ENCODE measurements at regions not wholly inside any gene's neighbourhood (a gene's known extent, or its start where the extent isn't known, plus 50 kb on each side); places are given as distances from the start of the nearest gene placed in this dataset.
A peak's percentile ranks its signal among the peaks of the same experiment; 100 is the strongest.
"Not testable (repeated sequence)": the region's sequence is repeated elsewhere in the genome, so short reads cannot be mapped to it uniquely, and the experiment has no call there.

DNA sequence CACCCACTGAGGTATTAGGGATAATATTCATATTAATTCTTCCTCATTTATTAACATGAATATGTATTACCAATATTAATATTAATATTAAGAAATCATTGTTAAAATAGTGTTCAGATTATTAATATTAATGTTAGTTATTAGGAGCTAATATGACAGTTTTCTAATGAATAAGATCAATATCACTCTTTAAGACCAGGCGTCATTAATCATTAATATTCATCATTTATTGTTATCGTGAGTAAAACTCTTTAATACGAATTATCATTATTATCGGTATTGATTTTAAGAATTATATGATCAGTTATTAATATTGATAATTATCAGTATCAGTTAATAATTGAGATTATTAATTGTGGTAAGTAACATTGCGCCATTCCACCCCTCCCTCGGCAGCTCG is 101.0 kb upstream of the HMX1 start:
- DNase-seq: not testable (repeated sequence)

DNA sequence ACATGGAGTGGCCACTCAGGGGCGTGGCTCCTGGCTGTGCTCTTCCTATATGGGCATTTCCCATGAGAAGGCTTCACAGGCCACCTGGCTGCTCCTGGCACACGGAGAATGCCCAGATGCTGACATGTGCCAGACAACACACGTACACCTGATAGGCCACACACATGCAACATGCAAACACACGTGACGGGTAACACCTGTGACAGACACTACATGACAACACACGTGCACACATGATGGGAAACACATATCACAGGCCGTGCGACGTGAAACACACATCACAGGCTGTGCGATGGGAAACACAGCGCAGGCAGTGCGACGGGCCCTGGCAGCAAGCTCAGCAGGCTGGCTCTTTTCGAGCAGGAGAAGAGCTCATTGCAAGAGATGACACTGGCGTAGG is 94.3 kb upstream of the HMX1 start:
- not testable (repeated sequence) for DNase-seq

DNA sequence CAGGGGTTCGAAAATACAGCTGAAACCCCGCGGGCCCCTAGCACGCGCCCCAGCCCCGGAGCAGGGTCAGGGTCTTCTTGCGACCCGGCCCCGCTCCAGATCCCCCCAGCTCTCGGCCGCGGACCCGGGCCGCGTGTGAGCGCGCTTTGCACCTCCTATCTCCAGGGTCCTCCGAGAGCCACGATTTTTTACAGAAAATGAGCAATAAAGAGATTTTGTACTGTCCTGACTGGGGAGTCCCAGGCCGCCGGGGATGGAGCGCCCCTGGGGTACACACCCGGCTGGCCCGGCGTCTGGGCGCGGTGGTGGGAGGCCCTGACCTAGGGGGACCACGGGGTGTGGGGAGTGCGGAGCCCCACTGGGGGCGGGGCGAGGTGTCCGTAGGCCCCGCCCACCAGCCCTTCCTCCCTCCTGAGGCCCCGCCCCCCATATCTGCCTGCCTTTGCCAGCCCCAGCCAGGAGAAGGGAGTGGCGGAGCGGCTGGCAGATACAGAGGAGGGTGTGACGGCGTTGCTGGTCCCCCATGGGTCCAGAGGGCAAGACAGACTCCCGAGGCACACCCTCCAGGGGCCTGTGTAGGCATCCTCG is 92.7 kb upstream of the HMX1 start:
- DNase-seq: not testable (repeated sequence)

DNA sequence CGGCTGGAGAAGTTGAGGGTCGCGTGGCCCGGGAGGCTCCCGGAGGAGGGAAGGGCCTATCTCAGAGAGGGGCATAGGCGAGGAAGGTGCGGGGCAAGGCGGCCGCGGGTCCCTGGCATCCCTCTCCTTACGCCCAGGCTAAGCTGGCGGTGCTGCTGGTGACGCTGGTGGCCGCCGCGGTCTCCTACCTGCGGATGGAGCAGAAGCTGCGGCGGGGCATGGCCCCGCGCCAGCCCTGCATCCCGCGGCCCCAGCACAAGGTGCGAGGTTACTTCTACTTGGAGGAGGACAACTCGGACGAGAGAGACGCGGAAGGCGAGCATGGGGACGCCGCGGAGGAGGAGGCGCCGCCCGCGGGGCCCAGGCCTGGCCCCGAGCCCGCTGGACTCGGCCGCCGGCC is 91.9 kb upstream of the HMX1 start:
- DNase-seq: not testable (repeated sequence)

DNA sequence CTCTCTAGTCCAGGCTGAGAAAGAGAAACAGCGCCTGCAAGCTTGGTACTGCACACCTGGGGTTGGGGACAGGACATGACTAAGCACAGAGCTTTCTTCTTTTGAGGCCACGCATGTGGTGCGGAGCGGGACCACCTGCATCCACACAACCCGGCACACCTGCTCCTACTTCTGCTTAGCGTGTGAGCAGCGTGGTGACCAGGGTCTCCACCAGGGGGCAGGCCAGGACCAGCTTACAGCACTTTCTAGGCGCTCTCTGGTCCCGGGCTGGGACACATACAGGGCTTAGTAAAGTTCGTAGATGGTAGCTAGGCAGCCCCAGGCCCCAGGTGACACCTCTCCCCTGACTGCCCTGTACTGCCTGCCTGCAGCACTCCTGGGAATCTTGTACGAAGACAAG is 89.7 kb upstream of the HMX1 start:
- peak; percentile 33 for DNase-seq

DNA sequence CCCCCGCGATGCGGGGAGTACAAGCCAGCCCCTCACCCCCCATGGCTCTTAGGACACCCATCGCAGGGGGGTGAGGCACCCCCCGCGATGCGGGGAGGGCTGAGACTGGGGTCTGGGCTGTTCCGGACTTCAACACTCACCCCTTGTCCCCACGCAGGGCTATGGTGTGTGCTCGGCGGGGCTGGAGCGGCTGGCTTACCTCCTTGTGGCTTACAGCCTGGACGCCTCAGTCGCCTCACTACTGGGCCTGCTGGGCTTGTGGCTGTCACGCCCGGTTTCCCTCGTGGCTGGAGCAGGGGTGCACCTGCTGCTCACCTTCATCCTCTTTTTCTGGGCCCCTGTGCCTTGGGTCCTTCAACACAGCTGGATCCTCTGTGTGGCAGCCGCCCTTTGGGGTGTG is 87.8 kb upstream of the HMX1 start:
- not testable (repeated sequence) for DNase-seq

DNA sequence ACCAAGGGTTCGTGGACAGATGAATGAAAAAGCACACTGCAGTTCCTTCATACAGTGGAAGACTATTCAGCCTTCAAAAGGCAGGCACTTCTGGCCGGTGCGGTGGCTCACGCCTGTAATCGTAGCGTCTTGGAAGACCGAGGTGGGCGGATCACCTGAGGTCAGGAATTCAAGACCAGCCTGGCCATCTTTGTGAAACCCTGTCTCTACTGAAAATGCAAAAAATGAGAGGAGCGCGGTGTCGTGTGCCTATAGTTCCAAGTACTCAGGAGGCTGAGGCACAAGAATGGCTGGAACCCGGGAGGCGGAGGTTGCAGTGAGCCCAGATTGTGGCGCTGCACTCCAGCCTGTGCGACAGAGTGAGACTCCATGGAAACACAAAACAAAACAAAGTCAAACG is 82.4 kb upstream of the HMX1 start:
- not testable (repeated sequence) for DNase-seq

DNA sequence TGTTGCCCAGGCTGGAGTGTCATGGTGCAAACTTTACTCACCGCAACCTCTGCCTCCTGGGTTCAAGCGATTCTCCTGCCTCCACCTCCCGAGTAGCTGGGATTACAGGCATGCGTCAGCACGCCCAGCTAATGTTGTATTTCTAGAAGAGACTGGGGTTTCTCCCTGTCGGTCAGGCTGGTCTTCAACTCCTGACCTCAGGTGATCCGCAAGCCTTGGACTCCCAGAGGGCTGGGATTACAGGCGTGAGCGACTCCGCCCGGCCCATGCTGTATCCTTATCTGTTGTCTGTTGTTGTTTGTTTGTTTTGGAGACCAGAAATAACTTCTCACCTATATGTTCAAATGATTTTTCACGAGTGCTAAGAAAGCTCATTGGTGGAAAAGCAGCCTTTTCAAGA is 81.2 kb upstream of the HMX1 start:
- DNase-seq: not testable (repeated sequence)

DNA sequence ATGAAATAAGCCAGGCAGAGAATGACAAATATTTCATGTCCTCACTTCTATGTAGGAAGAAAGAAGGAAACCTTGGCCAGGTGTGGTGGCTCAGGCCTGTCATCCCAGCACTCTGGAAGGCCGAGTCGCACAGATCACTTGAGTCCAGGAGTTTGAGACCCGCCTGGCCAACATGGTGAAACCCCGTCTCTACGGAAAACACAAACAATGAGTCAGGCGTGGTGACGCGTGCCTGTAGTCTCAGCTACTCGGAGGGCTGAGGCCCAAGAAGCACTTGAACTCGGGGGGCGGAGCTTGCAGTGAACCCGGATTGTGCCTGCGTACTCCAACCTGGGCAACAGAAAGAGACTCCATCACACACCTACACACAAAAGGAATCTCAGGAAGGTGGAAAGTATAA is 80.5 kb upstream of the HMX1 start:
- not testable (repeated sequence) for DNase-seq

DNA sequence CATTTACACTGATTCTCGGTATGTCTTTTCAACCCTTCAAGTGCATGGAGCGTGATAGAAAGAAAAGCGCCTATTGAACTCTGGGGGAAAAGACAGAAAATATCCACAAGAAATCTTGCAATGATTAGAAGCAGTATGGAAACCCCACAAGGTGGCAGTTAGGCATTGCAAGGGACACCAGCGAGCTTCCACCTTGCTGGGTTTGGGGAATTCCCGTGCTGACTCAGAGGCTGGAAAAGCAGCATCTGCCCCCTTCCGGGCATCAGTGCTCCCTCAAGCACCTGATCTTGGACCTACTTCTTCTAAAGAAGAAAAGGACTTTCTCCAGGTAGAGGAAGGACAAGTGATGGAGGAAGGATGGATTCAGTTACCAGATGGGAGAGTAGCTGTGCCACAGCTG is 73.9 kb upstream of the HMX1 start:
- not testable (repeated sequence) for DNase-seq

DNA sequence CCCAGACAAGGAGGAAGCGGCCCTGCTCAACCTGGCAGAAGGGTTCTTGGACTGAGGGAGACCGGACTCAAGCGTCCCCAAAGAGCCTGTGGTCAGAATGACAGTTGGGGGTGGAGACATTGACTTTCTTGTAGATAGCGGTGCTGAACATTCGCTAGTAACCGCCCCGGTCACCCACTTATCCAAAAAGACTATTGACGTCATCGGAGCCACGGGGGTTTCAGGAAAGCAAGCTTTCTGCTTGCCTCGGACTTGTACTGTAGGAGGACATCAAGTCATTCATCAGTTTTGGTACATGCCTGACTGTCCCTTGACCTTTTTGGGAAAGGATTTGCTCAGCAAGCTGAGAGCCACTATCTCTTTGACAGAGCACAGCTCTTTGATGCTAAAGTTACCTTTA is 71.7 kb upstream of the HMX1 start:
- not testable (repeated sequence) for DNase-seq

DNA sequence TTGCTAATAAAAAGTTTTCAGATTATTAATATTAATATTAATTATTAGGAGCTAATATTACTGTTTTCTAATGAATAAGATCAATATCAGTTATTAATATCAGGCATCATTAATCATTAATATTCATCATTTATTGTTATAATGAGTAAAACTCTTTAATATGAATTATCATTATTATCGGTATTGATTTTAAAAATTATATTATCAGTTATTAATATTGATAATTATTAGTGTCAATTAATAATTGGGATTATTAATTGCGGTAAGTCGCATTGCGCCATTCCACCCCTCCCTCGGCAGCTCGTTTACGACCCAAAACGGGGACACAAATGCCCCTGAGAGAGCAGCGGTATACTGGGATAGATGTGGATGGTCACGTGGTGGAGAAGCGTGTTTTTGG is 70.4 kb upstream of the HMX1 start:
- DNase-seq: not testable (repeated sequence)

DNA sequence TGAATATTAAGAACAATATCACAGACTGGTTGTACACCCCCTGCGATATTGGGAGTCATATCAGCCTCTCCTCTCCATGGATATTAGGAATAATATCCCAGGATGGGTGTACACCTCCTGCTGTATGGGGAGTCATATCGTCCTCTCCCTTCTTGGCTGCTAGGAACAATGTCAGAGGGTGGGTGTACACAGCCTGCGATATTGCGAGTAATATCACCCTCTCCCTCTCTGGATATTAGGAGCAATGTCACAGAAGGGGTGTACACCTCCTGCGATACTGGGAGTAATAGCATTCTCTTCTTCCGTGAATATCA is 69.8 kb upstream of the HMX1 start:
- DNase-seq: not testable (repeated sequence)

DNA sequence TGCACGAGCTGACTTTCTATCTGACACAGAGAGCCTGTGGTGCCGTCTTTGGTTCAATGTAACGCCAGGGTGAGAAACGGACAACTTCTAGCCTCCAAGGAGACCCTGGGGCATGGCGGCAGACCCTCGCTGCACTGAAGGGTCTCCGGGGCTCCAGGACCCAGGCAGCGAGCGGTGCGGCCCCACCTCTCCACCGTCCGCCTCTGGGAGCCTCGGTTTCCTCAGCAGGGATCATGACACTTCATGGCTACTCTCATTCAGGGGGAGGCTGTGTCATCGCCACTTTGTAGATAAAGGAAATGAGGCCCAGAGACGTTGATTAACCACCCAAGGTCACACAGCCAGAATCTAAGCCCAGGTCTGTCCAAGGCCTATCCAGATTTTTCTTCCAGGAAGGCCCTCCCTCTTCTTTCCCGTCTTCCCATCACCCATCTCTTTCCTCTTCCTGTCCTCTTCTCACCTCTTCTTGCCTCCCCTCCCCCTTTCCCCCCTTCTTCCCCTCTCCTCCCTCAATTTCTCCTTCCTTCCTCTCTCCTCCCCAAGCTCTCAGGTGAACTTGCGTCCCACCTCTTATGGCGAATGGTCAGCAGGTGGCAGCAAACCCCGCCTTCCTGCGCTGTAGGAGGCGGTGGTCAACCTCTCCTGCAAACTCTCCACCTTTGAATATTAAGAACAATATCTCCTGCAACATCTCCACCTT is 69.3 kb upstream of the HMX1 start:
- DNase-seq: no peak

DNA sequence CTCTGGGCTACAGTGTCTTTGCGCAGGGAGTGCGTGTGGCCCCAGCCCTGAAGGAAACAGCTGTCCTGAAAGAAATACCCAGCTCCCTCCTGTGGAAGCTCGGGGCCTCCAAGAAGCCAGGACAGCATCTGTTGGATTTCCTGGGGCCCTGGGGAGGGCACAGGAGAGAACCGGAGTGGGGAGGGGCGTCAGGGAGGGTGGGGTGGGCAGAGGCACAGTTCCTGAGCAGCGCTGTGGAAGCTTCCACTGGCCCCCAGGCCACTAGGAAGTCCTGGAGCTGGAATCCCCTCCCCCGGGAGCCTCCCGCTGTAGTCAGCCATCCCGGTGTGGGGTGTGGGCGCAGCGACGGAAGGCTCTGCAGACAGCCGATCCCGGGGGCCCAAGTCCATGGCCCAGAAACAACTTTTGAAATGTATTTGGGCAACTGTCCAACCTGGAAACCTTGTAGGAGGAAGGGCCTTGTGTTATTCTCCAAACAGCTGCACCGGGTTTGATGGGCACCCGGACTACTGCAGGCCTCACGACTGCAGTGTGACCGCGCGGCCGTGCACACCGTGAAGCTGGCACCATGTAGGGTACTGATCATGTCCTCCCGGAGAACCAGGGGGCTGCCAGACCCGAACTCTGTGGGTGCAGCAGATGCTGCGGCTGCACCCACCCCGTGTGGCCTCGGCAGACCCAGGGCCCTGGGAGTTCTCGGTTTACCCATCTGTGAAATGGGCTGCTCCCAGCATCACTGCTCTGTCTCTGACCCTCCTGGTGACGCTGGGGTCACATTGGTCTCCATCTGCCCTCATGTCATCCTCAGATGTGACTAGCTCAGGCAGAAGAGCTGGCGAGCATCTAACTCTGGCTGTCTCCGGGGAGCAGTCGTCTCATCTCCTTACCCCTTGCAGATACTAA is 68.5 kb upstream of the HMX1 start:
- DNase-seq: no peak

DNA sequence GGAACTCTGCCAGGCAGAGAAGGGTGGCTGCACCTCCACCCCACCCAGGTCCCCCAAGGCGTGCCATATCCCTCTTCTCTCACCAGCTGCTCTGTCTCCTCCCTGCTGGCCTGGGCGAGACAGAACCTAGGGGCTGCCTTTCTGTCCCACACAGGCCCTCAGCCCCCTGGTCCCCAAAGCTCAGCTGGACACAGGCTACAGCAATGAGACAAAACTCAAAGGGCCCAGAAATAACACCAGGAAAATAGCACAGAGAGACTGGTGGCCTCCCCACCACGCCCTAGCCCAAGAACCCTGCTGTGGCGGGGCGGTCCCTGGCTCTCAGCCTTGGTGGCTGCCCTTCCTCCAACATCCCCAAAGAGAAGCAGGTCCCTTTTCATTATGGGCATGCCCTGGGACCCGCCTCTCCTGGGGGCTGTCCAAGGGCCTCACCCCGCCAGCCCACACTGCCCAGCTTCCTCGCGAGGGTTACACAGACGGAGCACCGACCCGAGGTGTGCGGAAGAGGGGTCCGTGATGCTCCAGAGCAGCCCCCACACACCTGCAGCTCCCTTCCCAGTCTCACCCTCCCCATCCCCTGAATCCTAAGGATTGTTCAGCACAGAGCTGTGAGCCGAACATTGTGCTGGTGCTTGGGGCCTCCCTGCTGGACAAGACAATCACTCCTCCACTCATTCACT is 67.7 kb upstream of the HMX1 start:
- DNase-seq: no peak

DNA sequence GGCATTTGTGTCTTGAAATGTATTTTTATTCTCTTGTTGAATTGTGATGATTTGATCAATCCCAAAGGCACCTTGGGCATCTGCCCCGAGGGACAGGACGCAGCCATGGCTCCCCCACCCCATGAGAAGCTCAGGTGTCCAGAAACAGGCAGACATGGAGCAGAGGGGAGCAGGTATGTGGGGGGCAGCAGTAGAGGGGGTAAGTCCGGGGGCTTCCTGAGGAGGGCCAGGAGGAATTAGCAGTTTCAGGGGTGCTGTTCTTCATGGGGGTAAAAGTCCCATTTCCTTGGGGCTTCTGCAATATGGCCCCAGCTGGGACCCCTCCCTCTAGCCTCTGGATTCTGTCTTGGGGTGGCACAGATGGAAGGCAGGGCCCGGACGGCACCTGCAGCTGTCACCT is 67.0 kb upstream of the HMX1 start:
- DNase-seq: no peak

DNA sequence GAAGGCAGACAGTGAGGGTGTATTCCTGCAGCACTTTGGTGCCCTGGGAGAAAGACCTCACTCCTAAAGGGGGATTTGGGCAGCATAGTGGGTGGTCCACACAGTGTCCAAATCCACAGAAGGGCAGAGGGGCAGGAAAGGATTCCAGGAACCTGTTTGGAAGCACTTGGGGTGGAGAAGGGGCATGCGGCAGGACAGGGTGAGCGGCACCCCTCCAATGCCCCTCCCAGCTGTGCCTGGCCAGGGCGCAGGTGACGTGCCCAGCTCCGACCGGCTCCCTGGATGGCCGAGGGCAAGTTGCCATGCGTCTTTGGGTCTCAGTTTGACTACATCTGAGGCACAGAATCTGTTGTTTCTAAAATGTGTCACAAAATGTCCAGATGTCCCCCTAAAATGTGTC is 66.5 kb upstream of the HMX1 start:
- no peak for DNase-seq

DNA sequence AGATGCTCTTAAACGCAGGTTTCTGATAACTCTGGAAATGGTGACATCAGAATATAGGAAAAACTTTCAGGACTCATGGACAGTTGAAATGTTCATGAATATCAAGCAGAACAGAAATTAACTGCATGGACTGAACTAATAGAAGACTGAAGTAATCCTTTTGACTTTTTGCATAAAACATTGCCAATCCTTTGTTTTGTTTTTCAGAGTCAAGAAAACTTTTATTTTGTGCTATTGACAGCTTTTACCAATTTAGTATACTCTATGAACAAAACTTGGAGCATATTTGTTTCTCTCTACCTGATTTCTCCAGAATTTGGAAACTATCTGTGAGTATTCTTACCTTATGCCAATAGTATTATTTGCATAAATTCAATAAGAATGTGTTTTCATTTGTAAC is 61.2 kb upstream of the HMX1 start:
- DNase-seq: no peak

DNA sequence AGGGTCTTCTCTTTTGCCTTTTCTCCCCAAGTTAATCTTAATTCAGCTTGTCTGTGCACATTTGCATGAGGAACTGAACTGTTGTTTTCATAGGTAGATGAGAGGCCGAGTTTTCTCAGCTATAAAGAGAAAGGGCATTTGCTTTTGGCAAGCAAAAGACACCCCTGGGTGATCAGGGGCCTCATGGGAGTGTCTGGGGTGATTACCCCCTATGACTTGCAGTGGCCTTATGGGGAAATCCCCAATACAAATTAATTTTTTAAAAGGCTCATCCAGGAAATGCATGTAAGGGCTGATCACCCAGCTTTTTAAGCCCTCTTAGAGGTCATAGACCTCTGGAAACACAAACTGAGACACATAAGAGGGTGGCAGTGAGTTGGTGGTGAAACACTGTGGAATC is 56.4 kb upstream of the HMX1 start:
- no peak for DNase-seq

DNA sequence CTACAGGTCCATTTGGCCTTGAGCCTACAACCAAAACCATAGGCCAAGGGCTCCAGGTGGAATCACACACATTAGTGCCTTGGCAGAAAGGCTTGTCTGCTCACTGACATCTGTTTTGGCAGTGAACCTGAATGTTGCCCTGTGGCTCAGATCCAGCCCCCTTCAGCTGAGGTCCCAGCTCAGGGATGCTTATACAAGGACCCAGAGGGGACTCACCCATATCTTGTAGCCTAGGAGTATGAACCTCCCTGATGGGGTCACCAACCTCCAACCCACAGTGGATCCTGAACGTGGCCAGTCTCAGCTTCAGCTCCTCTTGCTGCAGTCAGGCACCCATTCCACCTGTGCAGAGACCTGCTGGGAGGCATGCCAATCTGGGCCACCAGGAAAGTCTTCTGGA is 50.8 kb upstream of the HMX1 start:
- DNase-seq: no peak

DNA sequence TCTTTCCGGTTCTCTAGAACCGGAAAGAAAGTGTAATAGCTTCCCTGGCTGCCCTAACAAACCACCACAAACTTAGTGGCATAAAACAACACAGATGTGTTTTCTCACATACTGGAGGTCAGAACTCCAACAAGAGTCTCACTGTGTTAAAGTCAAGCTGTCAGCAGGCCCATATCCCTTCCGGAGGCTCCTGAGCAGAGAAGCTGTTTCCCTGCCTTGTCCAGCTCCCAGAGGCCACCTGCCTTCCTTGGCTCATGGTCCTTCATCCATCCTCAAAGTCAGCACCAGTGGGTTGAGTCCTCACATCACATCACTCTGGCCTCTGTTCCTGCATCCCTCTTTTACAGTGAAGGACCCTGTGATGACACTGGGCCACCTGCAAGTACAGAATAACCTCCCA is 49.8 kb upstream of the HMX1 start:
- DNase-seq: no peak
